HS-5 (cell line): ENCODE measurements at regions not wholly inside any gene's neighbourhood (a gene's known extent, or its start where the extent isn't known, plus 50 kb on each side); places are given as distances from the start of the nearest gene placed in this dataset.
A peak's percentile ranks its signal among the peaks of the same experiment; 100 is the strongest.

ENCODE experiments used
- DNase-seq: peaks from one replicate; pipeline ENCODE4 v3.0.0-alpha.2; 2012; ENCODE audit warnings: low read depth

DNA sequence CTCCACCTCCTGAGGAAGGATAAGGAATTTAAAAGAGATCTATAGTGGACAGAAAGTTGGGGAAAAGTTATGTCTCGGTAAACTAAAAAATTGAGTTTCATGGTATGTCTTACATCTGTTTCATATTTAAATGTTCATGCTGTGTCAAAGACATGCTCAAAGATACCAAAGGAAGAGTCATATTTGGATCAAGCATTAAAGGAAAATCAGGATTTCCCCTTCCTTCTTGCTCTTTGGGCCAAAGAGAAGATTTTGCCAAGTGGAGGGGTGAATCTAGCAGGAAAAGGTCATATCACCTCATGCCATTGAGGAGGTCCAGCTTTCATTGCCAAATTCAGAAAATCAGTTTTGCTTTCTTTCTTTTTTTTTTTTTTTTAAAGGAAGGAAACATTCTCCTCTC, 192.4 kb downstream of the OGFRL1 start:
- no peak for DNase-seq

DNA sequence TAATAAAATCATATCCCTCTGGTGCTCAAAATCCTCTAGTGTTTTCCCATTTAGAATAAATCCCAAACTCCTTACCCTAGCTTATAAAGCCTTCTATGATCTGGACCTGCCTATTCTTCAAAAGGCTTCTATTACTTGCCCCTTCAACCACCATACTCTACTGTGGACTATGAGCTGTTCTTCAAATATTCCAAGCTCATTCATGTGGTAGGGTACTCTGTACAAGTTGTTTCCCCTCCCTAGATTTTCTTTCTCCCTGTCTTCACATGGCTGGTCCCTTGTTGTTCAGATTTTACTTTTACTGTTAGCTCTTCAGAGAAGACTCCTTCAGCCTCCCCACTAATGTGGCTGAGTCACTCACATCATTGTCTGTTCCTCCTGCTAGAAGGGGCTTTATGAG, 193.2 kb downstream of the OGFRL1 start:
- no peak for DNase-seq

DNA sequence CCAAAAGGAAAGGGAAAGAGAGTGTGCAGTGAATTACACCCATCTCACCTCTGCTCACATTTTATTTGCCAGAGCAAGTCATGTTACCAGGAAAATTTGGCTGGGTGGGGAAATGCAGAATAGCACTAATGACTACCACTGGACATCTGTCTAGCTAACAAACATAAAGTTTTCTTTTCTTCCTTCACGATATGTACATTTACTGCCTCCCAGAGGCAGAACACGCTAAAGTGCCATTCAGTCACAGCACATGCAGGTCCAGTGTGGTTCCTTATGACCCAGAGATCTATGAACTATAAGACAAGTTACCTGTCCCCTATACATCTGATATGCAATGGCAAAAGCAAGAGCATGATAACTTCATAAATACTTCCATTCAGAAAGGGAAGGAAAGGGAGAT, 194.1 kb downstream of the OGFRL1 start:
- no peak for DNase-seq

DNA sequence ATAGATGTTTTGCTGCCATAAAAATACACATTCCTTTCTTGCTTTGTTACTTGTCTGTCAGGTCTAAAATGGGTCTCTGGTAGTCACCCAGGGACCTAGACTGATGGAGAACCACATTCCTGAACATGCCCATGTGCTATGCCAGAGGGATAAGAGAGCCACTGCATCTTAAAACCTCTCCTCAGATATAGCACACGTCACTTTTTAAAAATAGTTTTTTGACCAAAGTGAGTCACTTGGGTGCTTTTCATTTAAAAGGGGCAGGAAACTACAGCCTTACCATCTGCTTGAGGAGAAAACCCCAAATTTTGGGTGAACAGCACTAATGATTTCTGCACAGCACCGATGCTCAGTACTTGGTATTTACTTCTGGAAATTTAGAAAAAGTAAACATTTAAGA, 197.8 kb downstream of the OGFRL1 start:
- DNase-seq = no peak

DNA sequence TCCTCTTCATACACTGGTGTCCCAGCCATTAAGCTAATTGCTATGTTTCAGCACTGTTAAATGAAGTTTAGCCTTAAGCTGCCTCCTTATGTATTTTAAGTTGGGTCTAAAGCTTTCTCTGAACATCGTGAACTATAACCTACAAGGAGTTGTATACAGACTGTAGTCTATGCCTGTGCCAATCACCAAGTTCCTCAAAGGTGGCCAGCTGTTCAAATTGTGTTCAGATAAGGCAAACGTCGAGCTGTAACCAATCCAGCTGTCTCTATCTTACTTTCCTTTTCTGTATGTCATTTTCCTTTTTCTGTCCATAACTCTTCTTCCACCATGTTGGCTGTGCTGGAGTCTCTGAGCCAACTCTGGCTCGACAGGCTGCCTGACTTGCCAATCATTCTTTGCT, 199.6 kb downstream of the OGFRL1 start:
- DNase-seq = no peak

DNA sequence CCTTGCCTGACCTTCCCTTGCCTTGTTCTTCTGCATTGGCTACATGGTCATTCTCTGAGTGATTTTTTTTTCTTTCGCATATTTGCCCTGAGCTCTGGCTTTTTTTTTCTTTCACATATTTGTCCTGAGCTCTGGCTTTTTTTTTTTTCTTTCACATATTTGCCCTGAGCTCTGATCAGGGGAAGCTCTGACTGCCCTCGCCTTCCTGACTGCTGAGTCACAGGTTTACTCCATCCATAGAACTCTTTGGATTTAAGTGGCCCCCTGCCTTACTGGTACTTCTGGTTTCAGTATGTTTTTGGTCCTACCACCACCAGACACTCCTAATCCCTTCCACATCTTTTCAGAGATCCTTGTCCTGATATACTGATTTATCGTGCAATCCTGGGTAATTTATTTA, 201.1 kb downstream of the OGFRL1 start:
- peak; percentile 78 for DNase-seq

DNA sequence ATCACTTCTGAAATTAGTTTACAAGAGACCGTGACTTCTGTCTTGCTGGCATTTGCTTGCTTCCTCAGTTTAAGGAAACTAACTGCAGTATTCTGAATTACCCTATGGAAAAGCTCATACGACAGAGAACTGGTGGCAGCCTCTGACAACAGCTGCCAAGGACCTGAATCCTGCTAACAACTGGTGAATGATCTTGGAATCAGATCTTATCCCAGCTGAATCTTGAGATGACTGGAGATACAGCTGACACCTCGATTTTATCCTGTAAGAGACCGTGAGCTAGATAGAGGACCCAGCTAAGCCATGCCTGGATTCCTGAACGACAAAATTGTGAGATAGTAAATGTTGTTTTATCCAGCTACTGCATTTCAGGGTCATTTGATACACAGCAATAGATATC, 202.3 kb downstream of the OGFRL1 start:
- no peak for DNase-seq

DNA sequence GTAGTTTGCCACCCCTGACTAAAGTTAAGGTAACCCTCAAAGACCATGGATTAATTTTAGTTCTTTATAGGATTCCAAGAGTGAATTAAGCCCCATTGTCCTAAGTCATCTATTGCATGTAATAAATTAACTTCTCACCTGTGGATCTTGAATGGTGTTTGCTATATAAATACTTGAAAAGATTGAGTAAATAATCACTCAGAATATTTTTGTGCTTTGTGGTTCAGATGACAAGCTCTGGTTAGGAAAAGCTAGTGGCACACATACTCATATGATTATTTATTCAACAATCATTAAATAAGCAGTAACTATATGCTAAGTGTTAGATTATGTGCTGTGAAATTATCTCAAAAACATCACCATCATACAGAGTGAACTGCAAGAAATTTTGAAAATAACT, 203.2 kb downstream of the OGFRL1 start:
- no peak for DNase-seq

DNA sequence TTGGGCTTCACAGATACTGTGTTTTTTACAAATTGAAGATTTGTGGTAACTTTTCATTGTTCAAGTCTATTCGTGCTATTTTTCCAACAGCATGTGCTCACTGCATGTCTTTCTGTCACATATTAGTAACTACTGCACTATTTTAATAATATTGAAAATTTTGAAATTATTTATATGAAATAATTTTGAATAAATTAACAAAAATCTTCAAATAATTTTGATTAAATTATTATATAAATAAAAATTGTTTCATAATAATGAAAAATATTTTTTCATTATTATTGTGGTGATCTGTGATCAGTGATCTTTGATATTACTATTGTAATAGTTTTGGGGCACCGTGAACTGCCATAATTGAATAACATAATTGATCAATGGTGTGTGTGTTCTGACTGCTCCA, 204.1 kb downstream of the OGFRL1 start:
- no peak for DNase-seq

DNA sequence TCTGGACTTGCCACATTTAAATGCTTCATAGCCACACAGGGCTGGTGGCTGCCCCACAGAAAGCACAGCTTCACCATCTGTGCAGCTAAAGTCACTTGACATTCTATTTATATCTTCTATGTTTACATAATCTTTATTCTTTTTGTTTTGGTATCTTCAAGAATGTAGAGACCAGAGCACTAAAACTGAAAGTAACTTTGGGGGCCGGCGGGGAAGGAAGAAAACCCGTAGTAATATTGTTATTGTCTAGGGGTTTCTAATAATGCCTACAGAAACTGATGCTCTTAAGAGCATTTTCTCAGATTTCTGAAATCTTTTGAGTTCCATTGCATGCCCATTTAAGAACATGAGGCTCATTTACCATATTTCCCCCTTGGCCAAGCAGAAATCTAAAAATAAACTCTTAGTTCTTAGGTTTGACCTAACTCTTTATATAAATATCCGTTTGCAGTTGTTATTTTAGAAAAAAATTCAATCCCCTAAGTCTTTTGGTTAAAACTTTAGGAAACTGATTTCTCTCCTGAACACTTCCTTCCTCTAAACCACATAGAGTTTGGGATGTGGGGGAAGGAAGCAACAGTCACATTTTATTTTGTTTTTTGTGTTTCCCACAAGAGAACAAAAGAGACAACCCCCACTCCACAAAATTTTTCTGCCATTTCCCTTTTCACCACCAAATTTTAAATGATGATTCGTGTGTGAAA, 207.6 kb downstream of the OGFRL1 start:
- DNase-seq = no peak

DNA sequence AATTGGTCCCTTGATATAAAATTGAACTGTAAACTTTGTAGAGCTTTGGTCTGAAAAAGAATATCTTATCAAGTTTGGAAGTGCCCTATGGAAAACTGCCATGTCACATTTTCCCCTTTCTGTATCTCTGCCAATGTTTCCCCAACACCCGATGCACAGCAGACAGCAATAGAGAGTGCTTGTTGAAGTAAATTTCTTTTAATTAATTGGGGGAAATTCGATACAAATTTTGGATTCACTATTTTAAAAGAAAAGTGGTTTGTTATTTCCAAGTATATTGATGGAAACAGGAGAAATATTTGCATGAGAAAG, 208.1 kb downstream of the OGFRL1 start:
- DNase-seq = no peak

DNA sequence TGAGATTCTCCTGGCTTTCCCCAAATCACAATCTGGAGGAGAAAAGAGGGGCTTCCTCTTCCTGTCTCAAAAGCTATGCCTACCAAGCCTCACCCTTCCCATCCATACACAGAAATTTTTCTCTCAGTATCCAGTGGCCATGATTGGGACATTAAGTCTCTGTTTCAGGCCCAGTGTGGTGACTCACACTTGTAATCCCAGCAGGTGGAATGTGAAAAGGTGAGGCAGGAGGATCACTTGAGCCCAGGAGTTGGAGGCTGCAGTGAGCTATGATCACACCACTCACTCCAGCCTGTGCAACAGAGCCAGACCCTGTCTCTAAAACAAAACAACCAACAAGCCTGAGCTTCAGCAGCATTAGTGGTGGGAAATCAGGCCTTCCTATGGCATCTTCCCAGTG, 210.0 kb downstream of the OGFRL1 start:
- DNase-seq = no peak

DNA sequence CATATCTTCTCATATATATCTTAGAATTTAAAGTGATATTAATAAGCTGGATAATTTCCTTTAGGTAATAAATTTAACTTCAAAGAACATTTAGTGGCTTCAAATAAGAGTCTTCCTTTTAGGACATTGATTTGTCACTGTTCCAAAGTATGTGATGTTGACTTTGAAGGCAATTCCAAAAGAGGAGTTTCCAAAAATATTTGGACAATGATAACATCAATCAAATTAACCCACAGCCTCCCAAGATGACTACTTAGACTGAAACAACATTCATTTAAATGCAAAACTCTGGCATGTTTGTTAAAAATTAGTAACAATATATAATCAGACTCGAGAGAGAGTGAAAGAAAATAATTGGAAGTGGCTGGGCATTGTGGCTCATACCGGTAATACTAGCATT, 211.1 kb downstream of the OGFRL1 start:
- no peak for DNase-seq

DNA sequence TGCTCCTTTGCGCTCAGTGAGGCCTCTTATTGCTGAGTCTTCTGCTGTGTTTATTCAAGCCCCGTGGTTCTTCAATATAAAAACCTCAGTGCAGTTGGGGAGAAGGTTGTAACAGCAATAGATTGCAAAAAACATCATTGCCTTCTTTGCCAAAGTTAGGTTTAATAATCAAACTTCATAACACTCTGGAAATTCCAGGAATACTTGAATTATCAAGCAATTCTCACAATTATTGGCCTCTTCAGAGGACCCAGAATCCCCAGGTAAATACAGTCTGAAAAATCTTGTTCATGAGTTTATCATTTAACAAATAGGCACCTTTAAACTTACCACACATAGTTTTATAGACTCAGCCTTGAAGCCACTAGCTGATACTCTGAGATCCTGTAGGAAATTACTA, 213.6 kb downstream of the OGFRL1 start:
- DNase-seq = no peak

DNA sequence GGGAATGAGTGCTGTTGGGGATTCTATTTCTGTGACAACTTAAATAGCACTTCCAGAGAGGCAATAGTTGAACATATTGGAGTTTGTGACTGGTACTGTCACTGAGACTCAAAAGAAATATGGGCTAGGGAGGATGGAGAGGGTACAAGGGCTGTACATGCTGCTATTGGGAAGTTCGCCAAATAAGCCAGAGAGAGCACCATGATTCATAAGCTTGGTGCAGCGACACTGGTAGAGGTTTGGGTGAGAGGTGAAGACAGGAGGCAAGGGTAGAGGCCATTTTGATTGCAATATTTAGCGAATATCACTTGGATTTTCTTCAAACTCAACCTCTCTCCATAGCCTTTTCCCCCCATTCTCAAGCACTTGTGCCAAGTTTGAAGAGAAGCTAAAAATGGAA, 214.3 kb downstream of the OGFRL1 start:
- DNase-seq = no peak

DNA sequence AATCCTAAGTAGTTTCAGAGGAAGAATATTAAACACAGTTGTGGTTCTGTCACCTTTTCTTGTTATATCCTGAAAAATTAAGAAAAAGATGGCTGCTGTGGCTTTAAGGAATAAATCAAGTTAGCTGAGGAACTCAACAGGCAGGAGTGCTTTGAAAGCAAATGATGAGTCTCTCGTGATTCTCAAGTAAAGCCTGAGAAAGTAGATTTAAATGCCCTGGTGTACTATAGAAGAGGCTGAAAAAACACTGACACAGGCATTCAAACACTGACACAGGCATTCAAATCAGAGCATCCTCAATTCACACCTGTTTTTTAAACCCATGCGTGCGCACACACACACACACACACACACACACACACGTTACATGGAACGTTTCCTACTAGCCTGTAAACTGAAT, 218.6 kb downstream of the OGFRL1 start:
- DNase-seq = no peak

DNA sequence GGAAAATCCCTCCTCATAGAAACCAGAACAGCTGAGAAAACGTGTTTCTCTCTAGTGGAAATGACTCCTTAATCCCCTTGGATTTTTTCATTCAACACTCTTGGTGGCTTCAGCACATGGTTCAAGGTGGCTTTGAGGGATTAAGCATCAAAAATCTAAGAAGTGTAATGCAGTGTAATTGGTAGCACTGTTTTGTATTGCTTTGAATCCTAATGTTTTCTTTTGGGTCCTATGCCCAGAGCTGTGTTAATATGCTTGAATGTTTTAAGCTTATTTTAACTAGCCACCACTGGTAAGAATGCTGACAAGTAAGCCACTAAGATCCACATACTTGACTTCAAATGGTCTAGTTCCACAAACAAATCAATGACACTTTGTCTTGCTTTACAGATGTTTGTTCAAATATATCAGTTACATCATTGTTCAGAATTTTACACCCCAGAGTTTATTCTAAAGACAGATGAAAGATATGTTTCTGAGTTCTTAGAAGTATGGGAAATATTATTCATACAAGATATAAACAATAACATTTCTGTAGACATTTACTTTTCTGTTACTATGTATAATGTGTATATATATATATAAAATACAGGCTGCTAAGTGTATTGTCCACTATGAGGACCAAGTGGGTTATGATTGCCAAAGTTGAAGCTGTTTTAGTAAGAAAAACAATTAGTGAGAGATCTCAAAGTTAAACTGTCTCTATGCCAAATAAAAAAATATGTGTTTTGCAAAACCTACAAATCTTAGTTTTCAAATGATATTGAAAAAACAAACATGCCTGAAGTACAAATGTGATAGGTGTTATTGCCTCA, 220.8 kb downstream of the OGFRL1 start:
- no peak for DNase-seq

DNA sequence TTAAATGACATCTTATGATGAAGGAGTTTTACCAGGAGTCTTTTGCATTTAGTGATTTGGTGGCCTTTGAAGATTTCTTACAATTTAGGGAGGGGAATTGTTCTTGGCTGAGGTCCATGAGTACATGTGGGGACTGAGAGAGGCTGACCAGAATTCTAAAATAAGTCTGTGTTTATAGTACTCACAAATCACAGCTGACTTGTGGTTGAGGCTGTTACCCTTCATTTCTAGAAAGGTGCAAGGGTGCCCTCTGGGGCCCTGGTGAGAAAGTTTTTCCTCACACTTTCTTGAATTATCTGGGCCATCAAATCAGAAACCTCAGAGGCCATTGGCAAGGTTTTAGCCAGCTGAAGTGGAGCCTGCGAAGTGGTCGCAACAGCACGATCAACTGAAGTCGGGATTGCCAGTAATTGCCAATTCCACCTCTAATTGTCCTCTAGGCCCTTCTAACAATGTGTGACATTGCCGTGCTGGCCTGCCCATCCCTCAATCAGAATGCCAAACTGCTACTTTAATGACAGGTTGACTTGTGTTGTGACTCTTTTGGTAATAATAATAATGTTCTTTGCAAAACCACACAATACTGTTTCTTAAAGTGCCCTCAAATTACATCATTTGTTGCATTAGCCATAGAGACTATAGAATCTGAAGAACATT, 221.6 kb downstream of the OGFRL1 start:
- peak; percentile 50 for DNase-seq

DNA sequence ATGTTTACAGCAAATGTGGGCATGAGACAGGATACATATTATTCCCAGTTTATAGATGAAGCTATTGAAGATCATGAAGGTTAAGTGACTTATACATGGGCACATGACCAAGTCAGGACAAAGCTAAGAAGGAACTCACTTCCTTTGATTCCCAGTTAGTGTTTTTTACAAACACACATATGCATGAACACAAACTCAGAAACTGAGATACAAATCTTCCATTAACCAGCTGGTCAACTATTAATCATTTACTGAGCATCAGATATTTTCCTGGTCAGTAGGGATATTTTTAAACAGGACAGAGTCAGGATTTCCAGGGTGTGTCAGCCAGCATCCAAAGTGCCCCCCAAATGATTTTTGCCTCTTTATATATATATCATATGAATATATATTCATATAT, 222.2 kb downstream of the OGFRL1 start:
- DNase-seq = no peak

DNA sequence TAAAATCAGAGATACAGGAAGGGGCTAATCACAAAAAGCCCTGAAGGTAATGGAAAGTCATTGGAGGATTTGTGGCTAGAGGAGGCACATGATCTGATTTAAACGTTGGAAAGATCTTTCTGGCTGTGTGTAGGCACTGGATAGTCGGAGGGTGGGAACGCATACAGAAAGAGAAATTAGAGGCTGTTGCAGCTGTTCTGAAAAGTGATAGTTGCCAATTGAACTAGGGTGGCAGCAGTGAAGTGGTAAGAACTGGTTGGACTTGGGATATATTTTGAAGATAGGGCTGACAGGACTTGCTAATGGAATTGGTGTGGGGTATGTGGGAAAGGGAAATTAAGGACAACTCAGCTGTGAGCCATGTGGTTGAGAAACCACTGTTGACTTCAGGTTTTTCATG, 223.6 kb downstream of the OGFRL1 start:
- DNase-seq = no peak

DNA sequence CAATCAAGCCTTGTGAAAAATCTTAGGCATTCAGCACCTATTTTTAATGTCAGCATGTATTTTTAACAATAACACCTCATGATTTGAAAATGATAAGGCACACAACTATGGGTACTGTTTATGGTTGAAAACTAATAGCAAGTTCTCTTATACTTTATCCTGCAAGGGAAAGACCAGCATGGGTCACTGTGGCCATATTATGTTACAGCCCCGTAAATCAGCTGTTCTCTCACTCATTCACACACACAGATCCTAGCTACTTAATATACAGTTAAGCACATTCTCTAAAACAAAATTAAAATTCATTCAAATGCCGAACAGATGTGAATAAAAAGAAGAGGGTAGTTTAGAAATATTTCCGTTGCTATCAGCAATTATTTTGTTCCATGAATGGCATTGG, 224.4 kb downstream of the OGFRL1 start:
- no peak for DNase-seq

DNA sequence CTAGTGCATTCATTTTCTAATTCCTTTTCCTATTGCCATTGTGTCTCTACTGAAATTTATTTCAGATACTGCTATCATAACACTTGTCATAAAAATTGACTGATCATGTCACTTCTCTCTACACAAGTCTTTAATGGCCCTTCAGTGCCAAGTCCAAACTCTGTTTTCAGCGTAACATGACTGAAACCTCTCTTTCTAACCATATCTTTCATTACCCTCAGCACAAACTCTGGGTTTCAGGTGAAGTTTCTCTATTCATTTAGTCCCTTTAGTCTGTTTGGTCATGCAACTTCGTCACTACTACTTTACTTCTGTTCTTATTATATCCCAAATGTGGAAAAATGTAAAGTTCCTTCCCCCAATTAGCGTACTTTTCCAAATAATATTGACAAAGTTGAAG, 234.9 kb downstream of the OGFRL1 start:
- no peak for DNase-seq

DNA sequence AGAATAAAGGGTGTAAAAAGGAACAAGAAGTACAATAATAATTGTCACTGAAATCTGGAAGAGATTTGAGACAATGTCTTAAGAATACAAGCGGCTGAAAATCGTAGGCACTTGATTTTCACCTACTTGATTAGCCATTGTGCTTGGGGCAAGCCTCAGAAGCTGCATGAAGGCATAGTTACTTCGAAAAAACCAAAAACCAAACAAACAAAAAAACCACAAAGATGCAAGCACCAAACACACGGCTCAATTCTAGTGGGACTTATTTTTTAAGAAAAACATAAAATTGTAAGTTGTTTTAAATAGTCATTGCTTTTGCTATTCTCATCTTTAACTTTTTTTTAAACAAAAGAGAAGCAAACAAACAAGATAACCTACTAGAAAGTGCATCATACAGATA, 235.6 kb downstream of the OGFRL1 start:
- no peak for DNase-seq

DNA sequence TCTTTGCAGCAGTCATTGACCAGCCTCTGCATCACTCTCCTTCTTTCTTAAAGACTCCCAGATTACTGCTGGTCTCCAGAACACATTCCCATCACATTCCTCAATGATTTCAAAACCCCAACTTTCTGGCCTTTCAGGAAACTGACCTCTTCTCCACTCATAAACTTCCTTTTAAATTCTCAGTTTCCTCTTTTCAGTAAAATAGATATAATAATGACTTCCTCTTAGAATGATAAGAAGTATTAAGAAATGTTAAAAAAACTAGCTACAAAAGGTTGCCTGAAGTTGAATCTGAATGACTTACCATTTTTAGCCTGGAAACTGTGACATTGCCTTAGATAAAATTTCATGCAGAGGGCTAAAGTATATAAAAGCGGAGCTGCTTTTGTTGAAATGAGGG, 239.3 kb downstream of the OGFRL1 start:
- no peak for DNase-seq
